SH-SY5Y (cell line): ENCODE measurements at regions not wholly inside any gene's neighbourhood (a gene's known extent, or its start where the extent isn't known, plus 50 kb on each side); places are given as distances from the start of the nearest gene placed in this dataset.

ENCODE experiments used
- GATA2 ChIP-seq: IDR thresholded peaks from 2 replicates; pipeline ENCODE4 v1.6.1; 2011; ENCODE audit warnings: mild to moderate bottlenecking, low read depth, low read length
- GATA3 ChIP-seq: IDR thresholded peaks from 2 replicates; pipeline ENCODE4 v1.6.1; 2011; ENCODE audit warnings: low read depth, mild to moderate bottlenecking, low read length, moderate library complexity

DNA sequence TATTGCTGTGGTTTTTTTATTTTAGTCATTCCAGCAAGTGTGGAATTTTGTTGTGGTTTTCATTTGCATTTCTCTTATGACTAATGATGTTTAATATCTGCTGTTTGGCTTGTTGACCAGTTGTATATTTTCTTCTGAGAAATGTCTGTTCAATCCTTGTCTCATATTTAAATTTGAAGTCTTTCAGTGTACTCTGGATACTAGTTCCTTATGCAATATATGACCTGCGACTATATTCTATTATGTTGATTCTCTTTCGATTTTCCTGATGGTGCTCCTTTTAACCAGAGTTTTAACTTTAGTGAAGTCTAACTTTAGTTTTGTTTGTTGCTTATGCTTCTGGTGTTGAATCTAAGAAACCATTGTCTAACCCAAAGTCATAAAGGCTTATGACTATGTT, 1528.0 kb downstream of the TECRL start:
- TF ChIP-seq GATA2, result no peak
- TF ChIP-seq GATA3, result no peak

DNA sequence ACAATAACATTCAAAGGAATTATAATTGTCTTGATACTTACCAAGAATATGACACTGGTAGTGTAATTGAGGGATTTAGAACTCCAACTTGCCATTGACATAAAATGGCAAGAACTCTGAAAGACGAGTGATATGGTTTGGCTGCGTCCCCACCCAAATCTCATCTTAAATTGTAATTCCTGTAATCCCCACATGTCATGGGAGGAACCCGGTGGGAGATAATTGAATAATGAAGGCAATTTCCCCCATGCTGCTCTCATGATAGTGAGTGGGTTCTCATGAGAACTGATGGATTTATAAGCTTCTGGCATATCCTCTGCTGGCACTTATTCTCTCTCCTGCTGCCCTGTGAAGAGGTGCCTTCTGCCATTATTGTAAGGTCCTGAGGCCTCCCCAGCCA, 1536.4 kb downstream of the TECRL start:
- TF ChIP-seq GATA3 (no peak), GATA2 (no peak)

DNA sequence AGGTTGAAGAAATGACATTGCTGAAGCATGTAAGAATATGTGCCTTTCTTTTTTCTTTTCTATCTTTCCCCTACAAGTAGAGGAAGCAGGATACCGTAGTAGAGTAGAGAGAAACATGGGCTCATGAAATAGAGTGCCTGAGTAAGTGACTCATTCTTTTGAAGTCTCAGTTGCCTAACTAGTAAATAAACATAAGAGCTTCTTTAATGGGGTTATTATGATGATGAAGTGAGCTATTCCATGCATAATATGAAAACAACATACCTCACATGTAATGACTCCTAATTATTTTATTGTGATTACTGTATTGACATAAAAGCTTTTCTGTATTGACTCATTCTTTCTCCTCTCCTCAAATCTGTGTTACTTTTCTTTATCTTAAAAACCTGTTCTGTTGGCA, 1538.2 kb downstream of the TECRL start:
- no peak for TF ChIP-seq GATA3
- no peak for TF ChIP-seq GATA2

DNA sequence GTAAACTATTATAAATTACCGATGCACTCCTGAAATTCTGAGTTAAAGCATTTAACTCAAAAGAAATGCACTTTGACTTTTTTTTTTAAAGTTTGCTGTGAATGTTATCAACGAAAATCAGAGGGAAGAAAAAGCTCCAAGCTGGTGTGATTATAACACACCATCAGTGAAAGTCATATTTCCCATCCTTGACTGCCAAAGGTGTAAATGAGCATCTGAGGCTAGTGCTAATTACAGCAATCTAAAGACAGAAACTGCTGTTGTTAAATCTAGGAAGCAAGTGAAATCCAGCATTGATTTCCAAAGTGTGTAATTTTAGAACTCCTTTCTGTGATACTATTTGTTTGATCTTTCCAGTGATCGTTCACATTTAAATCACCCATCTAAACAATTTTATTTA, 1538.8 kb downstream of the TECRL start:
- TF ChIP-seq GATA2 (no peak), GATA3 (no peak)

GRCh38 chr4:62865261-62865660, 1544.0 kb downstream of the TECRL start:
- no peak for TF ChIP-seq GATA3
- no peak for TF ChIP-seq GATA2

DNA sequence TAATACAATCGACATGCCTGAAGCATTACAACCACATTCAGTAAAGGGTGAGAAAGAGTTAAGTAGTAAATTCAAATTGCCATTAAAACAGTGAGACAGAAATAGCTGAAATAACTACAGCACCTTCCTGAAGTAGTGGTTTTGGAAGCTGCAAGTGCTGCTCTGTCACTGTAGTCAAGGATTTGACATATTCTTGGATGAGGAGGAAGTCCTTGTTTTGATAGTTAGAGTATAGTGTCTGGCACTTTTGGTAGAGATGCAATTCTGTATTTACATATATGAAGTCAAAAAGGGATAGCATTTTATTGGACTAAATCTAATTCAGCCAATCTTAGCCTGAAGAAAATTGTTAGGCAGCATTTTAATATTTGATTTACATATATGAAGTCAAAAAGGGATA, 1559.6 kb downstream of the TECRL start:
- TF ChIP-seq GATA2 (no peak), GATA3 (no peak)

DNA sequence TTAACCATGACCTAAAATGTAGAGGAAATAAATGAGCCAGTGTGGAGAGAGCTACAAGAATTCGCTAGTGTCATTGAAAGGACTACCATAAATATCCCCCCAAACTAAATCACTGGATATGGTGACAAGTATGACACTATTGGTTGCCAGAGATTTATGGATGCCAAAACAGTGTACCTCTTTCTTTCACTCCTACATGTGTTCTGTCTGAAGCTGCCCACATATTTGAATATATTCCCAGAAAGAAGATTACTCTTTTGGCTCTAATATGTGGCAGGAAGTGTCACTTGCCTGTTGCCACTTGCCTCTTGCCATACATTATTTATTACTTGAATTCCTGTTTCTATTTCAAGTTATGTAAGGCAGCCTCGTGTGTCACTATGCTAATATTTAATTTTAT, 1573.6 kb downstream of the TECRL start:
- TF ChIP-seq GATA2 (no peak), GATA3 (no peak)

- TF ChIP-seq GATA3, result no peak
- no peak for TF ChIP-seq GATA2
Measured at GRCh38 chr4:62822306-62822705, 1586.9 kb downstream of the TECRL start.

GRCh38 chr4:62816566-62816965, 1592.7 kb downstream of the TECRL start:
- TF ChIP-seq GATA3, result no peak
- TF ChIP-seq GATA2, result no peak

DNA sequence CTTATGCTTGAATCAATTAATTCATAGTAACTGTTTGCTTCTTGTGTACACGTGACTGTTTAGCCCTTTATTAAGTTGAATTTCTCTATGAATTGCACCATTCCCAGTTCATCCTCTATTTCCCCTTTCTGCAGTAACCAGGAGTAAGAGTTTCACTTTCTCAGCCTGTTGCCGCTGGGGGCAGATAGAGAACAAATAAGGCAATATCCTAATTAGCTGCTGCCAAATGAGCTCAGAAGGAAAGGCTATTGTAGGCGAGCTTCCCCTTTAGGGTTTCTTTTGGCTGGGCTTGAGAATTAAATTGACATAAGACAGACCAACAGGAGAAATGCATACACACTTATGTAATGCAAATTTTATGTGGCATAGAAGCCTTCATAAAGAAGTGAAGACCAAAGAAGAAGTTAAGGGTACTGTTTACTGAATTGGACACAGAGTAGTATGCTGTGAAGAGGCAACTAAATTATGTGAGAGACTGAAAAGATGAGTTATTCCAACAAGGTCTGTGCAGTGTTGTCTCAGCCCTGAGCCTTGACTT, 1594.7 kb downstream of the TECRL start:
- TF ChIP-seq GATA3 (no peak), GATA2 (no peak)

- TF ChIP-seq GATA2, result no peak
- no peak for TF ChIP-seq GATA3
Measured at GRCh38 chr4:62806816-62807215, 1602.4 kb downstream of the TECRL start.

GRCh38 chr4:62804075-62804474, 1603.9 kb downstream of the ADGRL3 start:
- TF ChIP-seq GATA2 (no peak), GATA3 (no peak)

DNA sequence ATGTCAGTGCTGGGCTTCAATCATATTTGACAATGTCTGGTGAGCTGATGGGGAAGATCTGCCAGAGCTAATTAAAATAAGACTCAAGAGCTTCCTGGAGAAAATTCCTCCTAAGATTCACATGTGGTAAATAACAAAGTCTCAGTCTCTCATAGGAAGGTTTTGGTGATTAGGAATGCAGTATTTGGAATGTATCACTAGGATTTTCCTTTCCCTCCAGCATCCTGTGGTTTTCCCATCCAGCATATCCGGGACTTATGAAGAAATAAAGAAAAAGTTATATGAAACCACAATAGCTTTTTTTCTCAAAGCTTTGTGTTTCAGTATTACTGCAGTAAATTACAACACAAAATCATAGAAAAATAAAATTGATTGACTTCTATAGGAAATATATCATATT, 1597.1 kb downstream of the ADGRL3 start:
- no peak for TF ChIP-seq GATA3
- no peak for TF ChIP-seq GATA2

DNA sequence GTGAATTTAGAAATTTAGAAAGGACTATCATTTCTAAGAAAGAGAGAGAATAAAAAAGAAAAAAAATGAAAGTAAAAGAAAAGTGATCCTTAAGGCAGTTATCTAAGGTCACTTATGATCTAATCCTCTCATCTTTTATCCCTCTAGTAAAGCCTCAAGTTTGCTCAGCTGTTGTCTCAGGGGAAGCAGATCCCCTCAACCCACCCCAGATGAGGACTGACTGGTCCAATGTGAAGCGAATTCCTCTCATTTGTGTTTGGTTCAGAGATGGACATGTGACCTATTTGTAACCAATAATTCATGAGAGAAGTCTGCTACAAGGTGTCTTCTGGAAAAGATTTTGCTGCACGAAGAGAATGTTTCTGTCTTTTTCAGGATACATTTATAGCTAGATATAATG, 1591.3 kb downstream of the ADGRL3 start:
- no peak for TF ChIP-seq GATA2

GRCh38 chr4:62771983-62772557, 1571.9 kb downstream of the ADGRL3 start:
- TF ChIP-seq GATA2, result no peak
- no peak for TF ChIP-seq GATA3

GRCh38 chr4:62740296-62740695, 1540.2 kb downstream of the ADGRL3 start:
- TF ChIP-seq GATA2, result no peak
- no peak for TF ChIP-seq GATA3
